T-cell (primary cell): ENCODE measurements at regions not wholly inside any gene's neighbourhood (a gene's known extent, or its start where the extent isn't known, plus 50 kb on each side); places are given as distances from the start of the nearest gene placed in this dataset.
"Not testable (repeated sequence)": the region's sequence is repeated elsewhere in the genome, so short reads cannot be mapped to it uniquely, and the experiment has no call there.

Source experiments
- ATAC-seq, 4 experiments: fragments of 200-7000 bp in 3 of 4; fragments of 150-1000 bp in 1 of 4; cut with Tn5 transposase; replicated peaks in 1 of 4; 1 replicate in 3 of 4; 2 replicates in 1 of 4; pipeline ENCODE4 v1.10.0; 2021; ENCODE audit warnings: moderate library complexity in 3 of 4, mild to moderate bottlenecking in 2 of 4, moderate number of reproducible peaks in 1 of 4
- CTCF ChIA-PET, 2 donors: fragments of 300-600 bp; sonication (Branson Sonifier 250); formaldehyde crosslinking; loops; one replicate each; lab custom pipeline; 2022; ENCODE audit warnings: antibody characterized with exemption in 2 of 2; lab: Charles Lee
- POLR2A ChIA-PET, 2 donors: fragments of 300-600 bp; sonication (Branson Sonifier 250); formaldehyde crosslinking; loops; one replicate each; lab custom pipeline; 2022; ENCODE audit warnings: antibody characterized with exemption in 2 of 2; lab: Charles Lee
- DNase-seq, 35 experiments: peaks; one replicate each; pipeline versions ENCODE4 v3.0.0 to v3.0.0-alpha.2; 2013 to 2023
- H3K27ac ChIP-seq: one replicate; pipeline ENCODE4 v1.5.1; 2013; ENCODE audit warnings: low read length
- H3K27me3 ChIP-seq, 2 experiments: replicated peaks in 1 of 2; 1 replicate in 1 of 2; 2 replicates in 1 of 2; pipeline versions ENCODE4 v1.6.1 to v1.7.0; 2013; ENCODE audit warnings: low read length in 1 of 2, mixed read lengths in 1 of 2; ENCODE audit not compliant: control insufficient read depth in 2 of 2, insufficient read depth in 2 of 2; ENCODE audit errors: extremely low read depth in 1 of 2
- H3K36me3 ChIP-seq, 2 donors: 1 replicate in 1 of 2; 2 replicates in 1 of 2; pipeline versions ENCODE4 v1.6.1 to v1.7.0; 2013; ENCODE audit warnings: low read length in 1 of 2; ENCODE audit not compliant: control insufficient read depth in 2 of 2, insufficient read depth in 1 of 2; ENCODE audit errors: extremely low read depth in 1 of 2
- H3K4me1 ChIP-seq, 2 experiments: 1 replicate in 1 of 2; 2 replicates in 1 of 2; pipeline versions ENCODE4 v1.6.1 to v1.7.0; 2013; ENCODE audit warnings: low read length in 2 of 2, mixed read lengths in 1 of 2; ENCODE audit not compliant: insufficient read depth in 2 of 2, control insufficient read depth in 1 of 2; ENCODE audit errors: extremely low read depth in 1 of 2
- H3K4me3 ChIP-seq, 2 donors: 1 replicate in 1 of 2; 2 replicates in 1 of 2; pipeline versions ENCODE4 v1.5.1 to v1.7.0; 2013; ENCODE audit warnings: mild to moderate bottlenecking in 2 of 2, low read length in 1 of 2, moderate library complexity in 1 of 2; ENCODE audit not compliant: control insufficient read depth in 1 of 2; ENCODE audit errors: extremely low read depth in 1 of 2
- H3K9me3 ChIP-seq: 2 replicates; pipeline ENCODE4 v1.7.0; 2013
- H3K27ac Mint-ChIP-seq, 2 donors: one replicate each; pipeline ENCODE4 v1.8.0; 2020 to 2021; ENCODE audit warnings: mild to moderate bottlenecking in 2 of 2, mixed read lengths in 2 of 2
- H3K27me3 Mint-ChIP-seq, 2 donors: one replicate each; pipeline ENCODE4 v1.8.0; 2021 to 2022; ENCODE audit warnings: mixed read lengths in 2 of 2
- H3K36me3 Mint-ChIP-seq: one replicate; pipeline ENCODE4 v1.8.0; 2021; ENCODE audit warnings: mixed read lengths
- H3K4me1 Mint-ChIP-seq, 3 donors: one replicate each; pipeline ENCODE4 v1.8.0; 2020 to 2022; ENCODE audit warnings: mixed read lengths in 3 of 3, mild to moderate bottlenecking in 1 of 3
- H3K4me3 Mint-ChIP-seq, 3 donors: one replicate each; pipeline ENCODE4 v1.8.0; 2020 to 2022; ENCODE audit warnings: mild to moderate bottlenecking in 3 of 3, mixed read lengths in 3 of 3, moderate library complexity in 3 of 3
- H3K9me3 Mint-ChIP-seq, 3 donors: one replicate each; pipeline ENCODE4 v1.8.0; 2020 to 2022; ENCODE audit warnings: mixed read lengths in 3 of 3
- WGBS: methylation state at CpG from one replicate; pipeline ENCODE4 v1.1.5; 2013; ENCODE audit warnings: missing lambda C conversion rate; ENCODE audit not compliant: insufficient coverage; 5-methylcytosine and 5-hydroxymethylcytosine counted together

DNA sequence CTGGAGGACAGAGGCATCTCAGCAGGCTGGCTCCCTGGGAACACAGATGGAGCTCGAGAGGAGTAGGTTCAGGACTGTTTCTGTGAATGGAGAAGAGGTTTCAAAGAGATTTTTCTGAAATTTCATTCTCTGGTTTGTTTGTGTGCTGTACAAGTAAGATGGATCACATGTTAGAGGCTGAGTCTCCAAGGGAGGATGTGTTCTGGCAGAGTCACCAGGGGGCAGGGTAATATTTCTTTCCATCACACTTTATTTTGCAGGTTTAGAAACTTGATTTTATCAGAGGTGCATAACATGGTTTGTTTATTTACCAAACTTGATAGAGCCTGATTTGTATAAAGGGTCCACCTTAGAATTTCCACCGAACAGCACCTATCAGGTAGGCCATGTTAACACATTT lies 69.2 kb upstream of the ARL15 start:
- H3K36me3 ChIP-seq, result no peaks in the 10 kb centered on the region
- H3K27ac Mint-ChIP-seq, result no peak overlapping the region
- ChIA-PET POLR2A (no interaction called here), CTCF (no interaction called here)
- H3K4me3 Mint-ChIP-seq, result no peak overlapping the region
- peaks cover 31 to 38% of the 10 kb centered on the region in 2 donors for H3K27me3 Mint-ChIP-seq
- no peaks in the 10 kb centered on the region for H3K4me1 Mint-ChIP-seq
- DNase-seq, result no peak
- H3K4me1 ChIP-seq, result no peaks in the 10 kb centered on the region
- no peaks in the 10 kb centered on the region for H3K36me3 Mint-ChIP-seq
- peaks cover 0 to 6% (median 5%) of the 10 kb centered on the region in 3 donors for H3K9me3 Mint-ChIP-seq
- WGBS, result 38% methylated on average over 1 of the region's 2 CpGs
- H3K4me3 ChIP-seq, result no peak overlapping the region
- no peaks in the 10 kb centered on the region for H3K9me3 ChIP-seq
- H3K27ac ChIP-seq, result no peak overlapping the region
- H3K27me3 ChIP-seq, result peaks cover 0 to 6% of the 10 kb centered on the region in 2 experiments
- no peak for ATAC-seq

DNA sequence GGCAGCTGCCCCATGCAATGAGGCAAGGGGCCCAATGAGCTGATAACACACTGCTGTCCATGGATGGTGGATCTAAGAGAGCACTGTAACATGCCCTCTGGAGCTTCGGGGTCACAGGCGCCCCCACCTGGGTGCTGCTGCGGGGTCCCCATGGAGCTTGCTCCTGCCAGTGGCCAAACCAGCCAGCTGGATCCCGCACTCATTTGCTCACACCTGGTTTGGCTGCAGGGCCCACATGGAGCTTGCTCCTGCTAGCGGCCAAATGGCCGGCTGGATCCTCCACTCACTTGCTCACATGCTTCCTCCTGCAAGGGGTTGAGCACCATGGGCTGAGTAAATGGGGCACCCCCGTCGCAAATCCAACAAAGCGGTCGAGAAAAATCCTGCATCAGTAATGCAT lies 68.3 kb upstream of the ARL15 start:
- no peak overlapping the region for H3K27ac Mint-ChIP-seq
- Histone ChIP-seq H3K4me3 (no peak overlapping the region), H3K27me3 (peaks cover 0 to 6% of the 10 kb centered on the region in 2 experiments), H3K4me1 (no peaks in the 10 kb centered on the region), H3K27ac (no peak overlapping the region), H3K9me3 (no peaks in the 10 kb centered on the region), H3K36me3 (no peaks in the 10 kb centered on the region)
- WGBS, result 85% methylated on average over 10 of the region's 10 CpGs
- no peak overlapping the region for H3K4me3 Mint-ChIP-seq
- H3K27me3 Mint-ChIP-seq, result peaks cover 35 to 42% of the 10 kb centered on the region in 2 donors
- no peaks in the 10 kb centered on the region for H3K36me3 Mint-ChIP-seq
- no peaks in the 10 kb centered on the region for H3K4me1 Mint-ChIP-seq
- ChIA-PET POLR2A (no interaction called here), CTCF (no interaction called here)
- peaks cover 0 to 6% (median 5%) of the 10 kb centered on the region in 3 donors for H3K9me3 Mint-ChIP-seq
- no peak for ATAC-seq
- no peak for DNase-seq

DNA sequence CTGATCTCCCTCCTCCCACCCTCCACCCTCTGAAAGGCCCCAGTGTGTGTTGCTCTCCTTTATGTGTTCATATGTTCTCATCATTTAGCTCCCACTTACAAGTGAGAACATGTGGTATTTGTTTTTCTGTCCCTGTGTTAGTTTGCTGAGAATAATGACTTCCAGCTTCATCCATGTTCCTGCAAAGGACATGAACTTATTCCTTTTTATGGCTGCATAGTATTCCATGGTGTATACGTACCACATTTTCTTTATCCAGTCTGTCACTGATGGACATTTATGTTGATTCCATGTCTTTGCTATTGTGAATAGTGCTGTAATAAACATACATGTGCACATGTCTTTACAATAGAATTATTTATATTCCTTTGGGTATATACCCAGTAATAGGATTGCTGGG lies 67.0 kb upstream of the ARL15 start:
- CTCF ChIA-PET, H3K36me3 ChIP-seq, H3K36me3 Mint-ChIP-seq, ATAC-seq, DNase-seq, H3K9me3 Mint-ChIP-seq, H3K9me3 ChIP-seq, POLR2A ChIA-PET, H3K27ac Mint-ChIP-seq, H3K4me1 Mint-ChIP-seq, H3K27ac ChIP-seq, H3K4me3 Mint-ChIP-seq, H3K27me3 ChIP-seq, H3K4me1 ChIP-seq, H3K4me3 ChIP-seq: not testable (repeated sequence)
- no CpG with 5 or more reads among the region's 1 CpG for WGBS
- peaks cover 38 to 49% of the 10 kb centered on the region in 2 donors for H3K27me3 Mint-ChIP-seq

DNA sequence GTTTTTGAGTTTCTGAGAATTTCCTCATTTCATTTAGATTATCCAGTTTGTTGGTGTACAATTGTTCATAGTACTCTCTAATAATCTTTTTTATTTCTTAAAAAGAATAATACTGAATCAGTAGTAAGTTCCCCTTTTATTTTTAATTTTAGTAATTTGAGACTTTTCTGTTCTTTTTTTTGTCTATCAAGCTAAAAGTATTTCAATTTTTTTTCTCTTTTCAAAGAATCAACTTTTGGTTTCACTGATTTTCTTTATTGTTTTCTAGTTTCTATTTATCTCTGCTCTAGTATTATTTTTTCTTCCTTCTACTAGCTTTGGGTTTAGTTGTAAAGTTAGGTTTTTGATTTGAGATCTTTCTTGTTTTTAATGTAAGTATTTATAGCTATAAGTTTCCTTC lies 60.6 kb upstream of the ARL15 start:
- POLR2A ChIA-PET, result no interaction called here
- Histone ChIP-seq H3K27ac (no peak overlapping the region), H3K4me3 (no peak overlapping the region), H3K9me3 (no peaks in the 10 kb centered on the region), H3K27me3 (peaks cover 0 to 4% of the 10 kb centered on the region in 2 experiments), H3K4me1 (no peaks in the 10 kb centered on the region), H3K36me3 (no peaks in the 10 kb centered on the region)
- CTCF ChIA-PET, result no interaction called here
- H3K4me1 Mint-ChIP-seq, result no peaks in the 10 kb centered on the region
- no peak overlapping the region for H3K4me3 Mint-ChIP-seq
- H3K27ac Mint-ChIP-seq, result no peak overlapping the region
- peaks cover 0 to 4% (median 0%) of the 10 kb centered on the region in 3 donors for H3K9me3 Mint-ChIP-seq
- peaks cover 22 to 30% of the 10 kb centered on the region in 2 donors for H3K27me3 Mint-ChIP-seq
- DNase-seq, result no peak
- no peak for ATAC-seq
- H3K36me3 Mint-ChIP-seq, result no peaks in the 10 kb centered on the region

DNA sequence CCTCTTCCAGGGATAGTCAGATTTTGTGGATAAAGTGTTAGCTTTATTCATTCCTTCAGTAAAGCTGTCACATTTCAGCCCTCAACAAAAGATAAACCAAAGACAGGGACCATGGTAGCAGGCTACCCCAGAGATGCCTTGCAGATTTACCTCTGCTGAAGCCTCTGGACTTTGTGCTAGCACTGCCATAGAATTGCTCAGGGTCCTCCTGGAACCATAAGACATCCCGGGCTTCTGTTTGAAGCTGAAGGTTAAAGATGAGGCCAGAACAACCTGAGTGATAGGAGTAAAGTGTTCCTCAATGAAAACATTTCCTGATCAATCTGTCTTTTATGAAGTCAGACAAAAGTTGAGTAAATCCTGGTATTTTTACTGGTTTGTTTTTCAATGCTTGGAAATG lies 57.5 kb upstream of the ARL15 start:
- DNase-seq, result no peak

DNA sequence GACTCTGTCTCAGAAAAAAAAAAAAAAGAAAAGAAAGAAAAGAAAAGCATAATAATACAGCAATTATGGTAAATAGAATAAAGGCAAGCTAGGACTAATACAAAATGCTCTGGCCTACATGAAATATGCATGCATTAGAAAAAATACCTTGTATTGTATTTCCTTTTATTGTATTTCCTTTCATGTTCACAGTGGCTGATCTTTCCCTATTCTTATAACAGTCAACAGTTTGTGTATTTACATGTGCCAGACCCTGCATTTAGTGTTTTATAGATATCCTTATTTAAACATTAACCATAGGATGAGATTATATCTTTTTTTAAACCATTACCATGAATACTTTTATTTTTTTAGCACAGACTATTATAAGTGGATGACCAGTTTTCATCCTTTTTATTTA lies 56.3 kb upstream of the ARL15 start:
- Mint-ChIP-seq H3K27me3 (peaks cover 7 to 18% of the 10 kb centered on the region in 2 donors), H3K9me3 (peaks cover 0 to 4% (median 0%) of the 10 kb centered on the region in 3 donors), H3K36me3 (no peaks in the 10 kb centered on the region), H3K4me3 (no peak overlapping the region), H3K4me1 (no peaks in the 10 kb centered on the region), H3K27ac (no peak overlapping the region)
- H3K4me1 ChIP-seq, result no peaks in the 10 kb centered on the region
- ATAC-seq (no peak), DNase-seq (no peak)
- H3K27ac ChIP-seq, result no peak overlapping the region
- CTCF ChIA-PET, result no interaction called here
- POLR2A ChIA-PET, result no interaction called here
- no peaks in the 10 kb centered on the region for H3K9me3 ChIP-seq
- H3K27me3 ChIP-seq, result peaks cover 0 to 5% of the 10 kb centered on the region in 2 experiments
- H3K4me3 ChIP-seq, result no peak overlapping the region
- no peaks in the 10 kb centered on the region for H3K36me3 ChIP-seq

More for the DNA sequence above, 57.5 kb upstream of the ARL15 start:
- Mint-ChIP-seq H3K36me3 (no peaks in the 10 kb centered on the region), H3K4me1 (no peaks in the 10 kb centered on the region), H3K4me3 (no peak overlapping the region), H3K9me3 (peaks cover 0 to 8% (median 0%) of the 10 kb centered on the region in 3 donors), H3K27ac (no peak overlapping the region), H3K27me3 (peaks cover 9 to 17% of the 10 kb centered on the region in 2 donors)
- WGBS, result no CpG with 5 or more reads among the region's 1 CpG
- H3K9me3 ChIP-seq, result no peaks in the 10 kb centered on the region
- H3K27ac ChIP-seq, result no peak overlapping the region
- no peaks in the 10 kb centered on the region for H3K4me1 ChIP-seq
- CTCF ChIA-PET, result no interaction called here
- peaks cover 0 to 4% of the 10 kb centered on the region in 2 experiments for H3K27me3 ChIP-seq
- no peak for ATAC-seq
- no peak overlapping the region for H3K4me3 ChIP-seq
- POLR2A ChIA-PET, result interaction anchor here in 1 of 2 donors (0.6 kb wide), 1 partner anchor 58 kb away, joined by 3 read pairs; no protein-coding TSS in a partner anchor
- no peaks in the 10 kb centered on the region for H3K36me3 ChIP-seq

DNA sequence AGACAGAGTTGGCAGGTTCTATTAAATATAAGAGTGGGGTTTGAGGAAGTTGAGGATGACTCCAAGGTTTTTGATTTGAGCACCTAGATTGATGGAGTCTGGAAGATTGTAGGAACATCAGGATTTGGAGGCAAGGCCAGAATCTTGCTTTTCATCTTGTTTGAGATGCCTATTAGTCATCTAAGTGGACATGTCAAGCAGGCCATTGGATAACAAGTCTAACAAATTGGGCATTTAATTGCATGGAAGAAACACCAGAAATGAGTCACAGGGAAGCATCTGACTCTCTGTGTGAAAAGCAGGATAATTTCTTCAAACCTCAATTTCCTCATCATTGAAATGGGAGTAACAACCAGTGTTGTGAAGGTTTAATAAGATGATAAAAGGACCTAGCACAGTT lies 53.3 kb upstream of the ARL15 start:
- Mint-ChIP-seq H3K27me3 (peaks cover 16 to 28% of the 10 kb centered on the region in 2 donors), H3K27ac (no peak overlapping the region), H3K36me3 (no peaks in the 10 kb centered on the region), H3K4me1 (no peaks in the 10 kb centered on the region), H3K9me3 (peaks cover 0 to 4% (median 0%) of the 10 kb centered on the region in 3 donors), H3K4me3 (no peak overlapping the region)
- Histone ChIP-seq H3K27me3 (peaks cover 0 to 2% of the 10 kb centered on the region in 2 experiments), H3K4me1 (no peaks in the 10 kb centered on the region), H3K36me3 (no peaks in the 10 kb centered on the region), H3K27ac (no peak overlapping the region), H3K9me3 (no peaks in the 10 kb centered on the region), H3K4me3 (no peak overlapping the region)
- ChIA-PET POLR2A (no interaction called here), CTCF (no interaction called here)
- DNase-seq, result no peak
- no peak for ATAC-seq
